Panc1 (cell line): ENCODE measurements at regions not wholly inside any gene's neighbourhood (a gene's known extent, or its start where the extent isn't known, plus 50 kb on each side); places are given as distances from the start of the nearest gene placed in this dataset.

Experiments used
- CTCF ChIP-seq: fragments of 450-650 bp; IDR thresholded peaks from 2 replicates; pipeline ENCODE4 v1.5.1; 2017; ENCODE audit warnings: mild to moderate bottlenecking
- POLR2AphosphoS5 ChIP-seq: IDR thresholded peaks from 2 replicates; pipeline ENCODE4 v1.6.1; 2012; ENCODE audit warnings: mild to moderate bottlenecking, low read depth, low read length, moderate library complexity
- SIN3A ChIP-seq: IDR thresholded peaks from 2 replicates; pipeline ENCODE4 v1.6.1; 2012; ENCODE audit warnings: low read depth, mild to moderate bottlenecking, low read length, moderate library complexity, borderline replicate concordance; ENCODE audit not compliant: insufficient read depth
- TCF7L2 ChIP-seq: IDR thresholded peaks from 2 replicates; pipeline ENCODE4 v1.6.1; 2011; ENCODE audit warnings: mild to moderate bottlenecking, low read depth, low read length, inconsistent platforms

- no peak for TF ChIP-seq CTCF
- TF ChIP-seq TCF7L2, result no peak
- TF ChIP-seq SIN3A, result no peak
- no peak for TF ChIP-seq POLR2AphosphoS5
These were observed 201.7 kb upstream of the TARS1 start for GRCh38 chr5:33238826-33239695.
